HFF-Myc (cell line): ENCODE measurements at regions not wholly inside any gene's neighbourhood (a gene's known extent, or its start where the extent isn't known, plus 50 kb on each side); places are given as distances from the start of the nearest gene placed in this dataset.

Experiments used
- DNase-seq: peaks from one replicate; pipeline ENCODE4 v3.0.0-alpha.2; 2011; ENCODE audit warnings: low read depth; ENCODE audit errors: extremely low read depth
- H3K4me3 ChIP-seq: replicated peaks from 2 replicates; pipeline ENCODE4 v1.5.1; 2011; ENCODE audit warnings: low read depth, mild to moderate bottlenecking, control low read depth, low read length
- CTCF ChIP-seq: IDR thresholded peaks from 2 replicates; pipeline ENCODE4 v1.5.1; 2012; ENCODE audit warnings: mild to moderate bottlenecking, low read depth, low read length, control low read depth; ENCODE audit errors: missing control alignments

- TF ChIP-seq CTCF: no peak
- no peak for DNase-seq
- no peak overlapping the region for H3K4me3 ChIP-seq
Observed at GRCh38 chr11:92557879-92558278, 333.3 kb downstream of the FAT3 start.

- no peak for DNase-seq
- no peak overlapping the region for H3K4me3 ChIP-seq
- no peak for TF ChIP-seq CTCF
Observed at GRCh38 chr11:92558323-92558722, 333.7 kb downstream of the FAT3 start.

- DNase-seq: no peak
- no peak for TF ChIP-seq CTCF
- no peak overlapping the region for H3K4me3 ChIP-seq
Observed at GRCh38 chr11:92569726-92570125, 345.1 kb downstream of the FAT3 start.

GRCh38 chr11:92572559-92572958 lies 347.9 kb downstream of the FAT3 start:
- DNase-seq: no peak
- H3K4me3 ChIP-seq: no peak overlapping the region
- TF ChIP-seq CTCF: no peak

GRCh38 chr11:92576315-92576714 lies 351.7 kb downstream of the FAT3 start:
- no peak overlapping the region for H3K4me3 ChIP-seq
- no peak for TF ChIP-seq CTCF
- no peak for DNase-seq

- no peak for TF ChIP-seq CTCF
- no peak for DNase-seq
- H3K4me3 ChIP-seq: no peak overlapping the region
Observed at GRCh38 chr11:92580908-92581307, 356.3 kb downstream of the FAT3 start.

- no peak overlapping the region for H3K4me3 ChIP-seq
- no peak for DNase-seq
- TF ChIP-seq CTCF: no peak
Observed at GRCh38 chr11:92588393-92588792, 363.8 kb downstream of the FAT3 start.
